ENCODE measurements at regions not wholly inside any gene's neighbourhood (a gene's known extent, or its start where the extent isn't known, plus 50 kb on each side); places are given as distances from the start of the nearest gene placed in this dataset.

- intact Hi-C loops (cut with DNase I; ENCODE audit: low total_unique reads), result no loop called here
- DNase-seq (ENCODE audit: low spot score in 2 of 2), result no peak
- 50 to 60% methylated on average over 12 of the region's 12 CpGs for WGBS, 2 donors
- H3K4me3 ChIP-seq (ENCODE audit: low read depth, poor library complexity, severe bottlenecking), result no peak overlapping the region
- TF ChIP-seq CTCF (IDR thresholded peaks at IDR 0.05) (no peak), POLR2A (IDR thresholded peaks at IDR 0.05) (no peak)
Measured at GRCh38 chr22:19579880-19580279, 55.7 kb upstream of the CLDN5 start.

- 71 to 83% methylated on average over 5 of the region's 5 CpGs for WGBS, 2 donors
- no peak overlapping the region for H3K4me3 ChIP-seq (ENCODE audit: low read depth, poor library complexity, severe bottlenecking)
- intact Hi-C loops (cut with DNase I; ENCODE audit: low total_unique reads), result no loop called here
- DNase-seq (ENCODE audit: low spot score in 2 of 2), result no peak
- TF ChIP-seq POLR2A (IDR thresholded peaks at IDR 0.05) (no peak), CTCF (IDR thresholded peaks at IDR 0.05) (no peak)
Measured at GRCh38 chr22:19580291-19580890, 56.2 kb upstream of the CLDN5 start.

GRCh38 chr22:19582033-19582693, 58.0 kb upstream of the CLDN5 start:
- TF ChIP-seq CTCF (IDR thresholded peaks at IDR 0.05) (no peak), POLR2A (IDR thresholded peaks at IDR 0.05) (no peak)
- intact Hi-C loops (cut with DNase I; ENCODE audit: low total_unique reads), result no loop called here

GRCh38 chr22:19586922-19587684, 62.9 kb upstream of the CLDN5 start:
- no peak overlapping the region for H3K4me3 ChIP-seq (ENCODE audit: low read depth, poor library complexity, severe bottlenecking)
- 73 to 80% methylated on average over 10 to 11 of the region's 11 CpGs for WGBS, 2 donors
- no peak for DNase-seq (ENCODE audit: low spot score in 2 of 2)
- intact Hi-C loops (cut with DNase I; ENCODE audit: low total_unique reads), result no loop called here
- TF ChIP-seq CTCF (IDR thresholded peaks at IDR 0.05) (no peak), POLR2A (IDR thresholded peaks at IDR 0.05) (no peak)

More at GRCh38 chr22:19582033-19582693, 58.0 kb upstream of the CLDN5 start:
- DNase-seq (ENCODE audit: low spot score in 2 of 2), result no peak
- 83 to 90% methylated on average over 17 of the region's 17 CpGs for WGBS, 2 donors
- H3K4me3 ChIP-seq (ENCODE audit: low read depth, poor library complexity, severe bottlenecking), result no peak overlapping the region

GRCh38 chr22:19590696-19591095, 66.5 kb upstream of the CLDN5 start:
- intact Hi-C loops (cut with DNase I; ENCODE audit: low total_unique reads), result no loop called here
- WGBS, 2 donors, result 77 to 83% methylated on average over 5 of the region's 5 CpGs
- no peak overlapping the region for H3K4me3 ChIP-seq (ENCODE audit: low read depth, poor library complexity, severe bottlenecking)
- TF ChIP-seq CTCF (IDR thresholded peaks at IDR 0.05), result no peak
- TF ChIP-seq POLR2A (IDR thresholded peaks at IDR 0.05), result no peak
- DNase-seq (ENCODE audit: low spot score in 2 of 2), result no peak

Measured in lower leg skin (tissue), 4 donors.